HFF-Myc (cell line): ENCODE measurements at regions not wholly inside any gene's neighbourhood (a gene's known extent, or its start where the extent isn't known, plus 50 kb on each side); places are given as distances from the start of the nearest gene placed in this dataset.

Experiments
- DNase-seq: peaks from one replicate; pipeline ENCODE4 v3.0.0-alpha.2; 2011; ENCODE audit warnings: low read depth; ENCODE audit errors: extremely low read depth
- H3K4me3 ChIP-seq: replicated peaks from 2 replicates; pipeline ENCODE4 v1.5.1; 2011; ENCODE audit warnings: low read depth, mild to moderate bottlenecking, control low read depth, low read length
- TF ChIP-seq, protein P1 (sequence below): IDR thresholded peaks from 2 replicates; pipeline ENCODE4 v1.5.1; 2012; ENCODE audit warnings: mild to moderate bottlenecking, low read depth, low read length, control low read depth; ENCODE audit errors: missing control alignments

DNA sequence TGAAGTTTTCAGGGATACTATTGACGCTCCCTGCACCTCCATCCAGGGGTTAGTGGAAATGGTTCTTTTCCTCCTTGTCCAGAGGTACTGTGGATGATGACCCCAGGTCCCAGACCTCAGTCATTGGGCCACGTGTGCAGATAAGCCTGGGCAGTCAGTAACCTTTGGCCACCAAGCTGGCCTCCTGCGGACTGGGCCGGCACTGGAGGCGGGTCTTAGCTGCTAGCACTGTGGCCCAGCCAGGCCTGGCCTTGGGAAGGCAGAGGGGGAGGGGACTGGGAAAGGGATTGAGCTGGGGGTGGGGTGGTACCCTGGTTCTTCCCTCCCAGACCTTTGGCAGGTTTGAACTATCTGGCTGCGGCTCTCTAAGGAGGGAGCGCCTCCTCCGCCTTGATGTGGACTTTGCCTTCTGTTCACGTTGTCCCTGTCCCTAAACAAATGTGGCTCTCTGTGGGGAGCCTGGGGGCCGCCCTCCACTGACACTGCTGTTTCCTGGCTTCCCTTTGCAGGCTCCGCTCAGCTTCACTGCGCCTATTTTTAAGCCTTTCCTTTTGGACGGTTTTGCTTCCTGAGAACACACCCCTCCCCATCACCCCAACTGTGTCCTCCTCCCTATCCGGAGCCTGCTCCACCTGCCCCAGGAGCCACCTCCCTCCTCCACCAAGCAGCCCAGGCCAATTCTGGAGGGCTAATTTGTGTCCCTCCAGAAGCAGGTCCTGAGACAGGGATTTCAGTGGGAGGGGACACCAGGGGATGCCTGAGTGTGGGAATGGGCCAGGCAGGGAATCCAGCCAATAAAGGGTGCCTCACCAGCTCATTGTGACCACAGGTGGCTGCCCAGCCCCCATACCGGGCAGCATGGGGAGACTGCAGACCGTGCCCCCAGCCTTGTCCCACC lies 251.9 kb downstream of the SEC14L1 start:
- TF ChIP-seq, protein P1, sequence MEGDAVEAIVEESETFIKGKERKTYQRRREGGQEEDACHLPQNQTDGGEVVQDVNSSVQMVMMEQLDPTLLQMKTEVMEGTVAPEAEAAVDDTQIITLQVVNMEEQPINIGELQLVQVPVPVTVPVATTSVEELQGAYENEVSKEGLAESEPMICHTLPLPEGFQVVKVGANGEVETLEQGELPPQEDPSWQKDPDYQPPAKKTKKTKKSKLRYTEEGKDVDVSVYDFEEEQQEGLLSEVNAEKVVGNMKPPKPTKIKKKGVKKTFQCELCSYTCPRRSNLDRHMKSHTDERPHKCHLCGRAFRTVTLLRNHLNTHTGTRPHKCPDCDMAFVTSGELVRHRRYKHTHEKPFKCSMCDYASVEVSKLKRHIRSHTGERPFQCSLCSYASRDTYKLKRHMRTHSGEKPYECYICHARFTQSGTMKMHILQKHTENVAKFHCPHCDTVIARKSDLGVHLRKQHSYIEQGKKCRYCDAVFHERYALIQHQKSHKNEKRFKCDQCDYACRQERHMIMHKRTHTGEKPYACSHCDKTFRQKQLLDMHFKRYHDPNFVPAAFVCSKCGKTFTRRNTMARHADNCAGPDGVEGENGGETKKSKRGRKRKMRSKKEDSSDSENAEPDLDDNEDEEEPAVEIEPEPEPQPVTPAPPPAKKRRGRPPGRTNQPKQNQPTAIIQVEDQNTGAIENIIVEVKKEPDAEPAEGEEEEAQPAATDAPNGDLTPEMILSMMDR = no peak
- no peak for DNase-seq
- H3K4me3 ChIP-seq = no peak overlapping the region

DNA sequence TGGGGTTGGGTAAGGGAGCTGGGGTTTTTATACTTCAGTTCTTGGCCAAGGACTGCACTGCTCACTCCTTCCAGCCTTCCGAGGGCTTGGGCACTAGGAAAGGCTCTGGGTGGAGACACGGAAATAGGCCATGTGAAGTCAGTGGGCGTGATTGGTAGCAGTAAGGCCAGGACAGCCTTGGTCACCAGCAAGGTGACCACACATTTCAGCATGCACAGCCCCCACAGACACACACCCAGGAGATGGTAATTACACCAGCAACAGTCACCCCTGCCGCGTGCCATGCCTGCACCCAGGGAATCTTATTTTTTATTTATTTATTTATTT lies 252.5 kb downstream of the SEC14L1 start:
- H3K4me3 ChIP-seq = no peak overlapping the region
- DNase-seq = no peak
- TF ChIP-seq, protein P1 = no peak

DNA sequence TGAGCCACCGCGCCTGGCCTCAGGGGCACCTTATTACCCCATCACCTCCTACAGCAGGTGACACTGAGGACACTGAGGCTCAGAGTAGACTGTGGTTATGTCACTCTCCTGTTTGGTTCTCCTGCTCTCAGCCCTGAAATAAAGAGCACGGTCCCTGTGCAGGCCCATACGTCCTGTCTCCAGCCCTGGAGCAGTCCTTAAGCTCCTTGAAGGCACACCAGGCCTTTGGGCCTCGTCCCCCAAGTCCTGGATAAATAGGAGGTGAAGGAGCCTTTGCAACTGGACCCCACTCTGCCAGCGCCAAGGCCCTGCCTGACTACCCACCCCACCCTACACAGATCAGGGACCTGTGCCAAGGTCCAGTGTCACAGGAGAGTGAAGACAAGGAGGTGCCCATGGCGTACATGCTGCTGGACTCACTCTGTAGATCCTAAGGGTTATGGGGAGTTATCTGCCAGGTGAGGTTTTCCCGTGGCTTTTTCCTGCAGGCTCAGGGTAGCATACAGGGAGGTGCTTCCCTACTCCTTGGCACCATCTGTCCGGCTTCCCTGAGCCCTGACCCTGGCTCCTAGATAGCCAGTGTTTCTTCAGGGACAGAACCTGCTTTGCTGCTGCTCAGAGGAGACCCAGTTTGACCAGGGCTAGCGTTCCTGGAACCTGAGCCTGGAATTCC lies 253.2 kb downstream of the SEC14L1 start:
- TF ChIP-seq, protein P1 = no peak
- no peak overlapping the region for H3K4me3 ChIP-seq
- DNase-seq = no peak

DNA sequence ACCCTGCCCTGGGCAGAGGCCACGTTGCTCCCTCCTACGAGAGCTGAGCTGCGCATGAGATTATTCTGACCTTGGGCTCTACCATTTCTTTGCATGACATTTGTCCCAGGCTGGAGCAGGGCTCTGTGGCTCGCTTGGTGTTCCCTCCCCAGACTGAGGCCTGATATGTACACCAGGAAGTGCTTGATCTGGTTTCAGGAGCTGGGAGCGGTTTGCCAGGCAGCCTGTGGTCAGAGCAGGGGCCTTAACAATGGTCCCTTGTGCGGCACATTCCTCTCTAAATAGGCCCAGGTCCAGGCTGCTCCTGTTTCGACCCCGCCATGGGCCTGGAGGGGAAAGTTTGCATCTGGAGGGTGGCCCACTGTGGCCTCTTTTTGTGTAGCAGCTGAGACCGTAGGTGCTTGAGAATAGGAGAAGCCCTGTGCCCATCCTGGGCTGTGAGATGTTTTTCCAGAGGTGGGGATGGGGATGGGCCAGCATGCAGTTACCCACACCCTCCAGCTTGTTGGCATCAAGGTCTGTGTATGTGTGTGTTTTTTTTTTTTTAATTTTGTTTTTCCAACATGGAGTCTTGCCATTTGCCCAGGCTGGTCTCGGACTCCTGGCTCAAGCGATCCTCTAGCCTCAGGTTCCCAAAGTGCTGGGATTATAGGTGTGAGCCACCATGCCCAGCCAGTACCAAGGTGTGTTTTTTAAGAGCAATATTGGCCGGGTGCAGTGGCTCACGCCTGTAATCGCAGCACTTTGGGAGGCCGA lies 253.9 kb downstream of the SEC14L1 start:
- no peak for DNase-seq
- no peak overlapping the region for H3K4me3 ChIP-seq
- TF ChIP-seq, protein P1 = no peak

DNA sequence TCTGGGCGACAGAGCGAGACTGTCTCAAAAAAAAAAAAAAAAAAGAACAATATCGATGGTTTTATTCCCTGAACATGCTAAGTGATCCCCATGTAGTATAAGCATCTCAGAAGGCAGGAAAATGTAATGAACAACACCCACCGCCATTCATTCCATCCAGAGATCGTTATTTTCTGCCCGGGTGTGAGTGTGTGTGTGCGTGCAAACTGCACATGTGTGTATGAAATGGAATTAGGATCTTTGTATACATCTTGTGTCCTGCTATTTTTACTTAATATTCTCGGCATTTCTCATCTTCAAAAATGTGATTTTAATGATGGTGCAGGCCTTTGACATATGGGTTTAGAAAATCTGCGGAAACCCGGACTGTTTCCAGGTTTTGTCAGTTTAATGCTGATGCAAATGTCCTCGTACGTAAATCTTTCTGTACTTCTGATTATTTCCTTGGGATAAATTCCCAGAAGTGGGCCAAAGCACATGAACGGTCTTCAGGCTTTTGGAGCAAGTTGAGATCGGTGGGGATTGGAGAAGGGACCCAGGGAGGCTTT lies 254.8 kb downstream of the SEC14L1 start:
- TF ChIP-seq, protein P1 = no peak
- DNase-seq = no peak
- H3K4me3 ChIP-seq = no peak overlapping the region

DNA sequence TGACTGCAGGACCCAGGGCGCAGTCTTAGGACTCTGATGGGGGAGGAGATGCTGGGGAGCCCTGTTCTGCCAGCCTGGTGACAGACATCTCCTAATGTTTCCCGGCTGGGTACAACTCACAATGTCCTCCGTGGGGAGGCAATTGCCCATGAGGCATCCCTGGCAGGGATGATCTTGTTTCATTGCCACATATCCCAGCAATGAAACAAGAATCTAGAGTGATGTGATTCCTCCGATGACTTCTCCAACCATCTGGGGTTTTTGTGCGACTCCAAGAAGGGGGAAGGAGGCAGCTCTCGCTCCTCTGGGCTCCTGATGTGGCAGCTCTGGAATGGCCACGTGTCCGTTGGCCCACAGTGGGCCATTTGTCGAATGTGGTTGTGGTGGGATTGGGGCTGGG lies 255.8 kb downstream of the SEC14L1 start:
- no peak for DNase-seq
- TF ChIP-seq, protein P1 = no peak
- H3K4me3 ChIP-seq = no peak overlapping the region
